ENCODE measurements at regions not wholly inside any gene's neighbourhood (a gene's known extent, or its start where the extent isn't known, plus 50 kb on each side); places are given as distances from the start of the nearest gene placed in this dataset.

DNA sequence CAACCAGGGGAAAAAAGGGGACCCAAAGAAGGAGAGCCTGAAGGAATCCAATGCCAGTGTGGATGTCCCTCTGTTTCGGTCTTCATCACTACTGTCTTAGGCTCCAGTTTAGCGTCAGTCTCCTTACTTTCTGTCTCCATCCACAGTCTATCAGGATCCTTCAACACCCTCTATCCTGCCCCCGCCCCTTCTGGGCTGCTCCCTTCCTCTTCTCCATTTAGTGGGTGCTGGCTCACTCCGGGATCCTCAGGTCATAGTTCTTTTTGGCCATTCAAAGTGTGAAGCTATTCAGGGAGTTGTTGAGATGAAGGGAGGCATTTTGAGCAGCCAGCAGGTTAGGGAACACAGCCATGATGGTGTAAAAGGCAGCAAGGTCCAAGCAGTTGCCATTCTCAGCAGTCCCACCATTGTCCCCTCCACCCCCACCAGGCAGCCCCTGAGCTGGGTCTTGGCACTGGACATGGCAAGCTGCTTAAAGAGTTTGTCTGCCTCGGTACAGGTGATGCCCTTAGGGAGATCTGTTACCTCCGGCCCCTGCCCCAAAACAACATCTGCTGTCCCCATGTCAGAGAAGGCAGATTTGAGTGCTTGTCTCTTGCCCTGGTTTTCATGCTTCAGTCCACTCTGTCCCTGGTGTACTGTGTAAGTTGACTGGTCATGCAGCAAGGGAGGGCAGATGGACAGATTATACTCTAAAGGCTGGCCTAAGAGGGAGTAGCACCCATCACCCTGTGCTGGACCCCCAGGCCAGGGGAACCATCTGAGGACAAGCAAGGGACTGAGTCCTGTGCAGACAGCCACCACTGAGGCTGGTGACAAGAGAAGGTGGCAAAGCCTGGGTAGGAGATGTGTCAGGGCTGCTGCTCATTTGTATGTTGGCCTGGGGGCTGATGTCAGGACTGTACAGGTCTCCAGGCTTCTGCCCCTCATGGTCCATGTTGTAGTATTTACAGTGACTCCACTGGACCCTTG, 842.0 kb downstream of the HACE1 start:
- H2AFZ ChIP-seq (ENCODE audit: low read length), result no peak overlapping the region
- ChIA-PET CTCF (ENCODE audit: partially characterized antibody) (no interaction called here), POLR2A (ENCODE audit: partially characterized antibody) (no interaction called here)
- H2BK20ac ChIP-seq (ENCODE audit: low read length), result no peak overlapping the region
- H3K14ac ChIP-seq (ENCODE audit: insufficient read length), result no peak overlapping the region
- peaks cover 0 to 3% (median 0%) of the 10 kb centered on the region in 4 experiments; a peak in 1 of 7 replicates for H3K4me1 ChIP-seq (replicated peaks in 1 of 4; ENCODE audit: control insufficient read depth in 3 of 4, insufficient read depth in 4 of 4, low read length in 3 of 4)
- H3K79me2 ChIP-seq (ENCODE audit: control insufficient read depth in 1 of 2, insufficient read depth in 2 of 2, low read length in 2 of 2), result no peaks in the 10 kb centered on the region
- no peaks in the 10 kb centered on the region for H4K20me1 ChIP-seq (replicated peaks in 1 of 2; ENCODE audit: control insufficient read depth in 1 of 2, insufficient read depth in 2 of 2, low read length in 2 of 2)
- FAIRE-seq (no peak), DNase-seq (ENCODE audit: low read depth in 1 of 2, low spot score in 2 of 2) (no peak)
- peak overlapping the region; percentile 51; the same call in 1 of the 2 replicates for H4K8ac ChIP-seq (ENCODE audit: extremely low read depth, insufficient read depth, low read length)
- no peaks in the 10 kb centered on the region for H3K9me3 ChIP-seq (ENCODE audit: insufficient read depth in 2 of 2, low read depth in 1 of 2, low read length in 1 of 2)
- no peak overlapping the region for H3K27ac ChIP-seq (ENCODE audit: low read depth, low read length)
- no peak overlapping the region for H3K4ac ChIP-seq (replicated peaks; ENCODE audit: insufficient read length, low read depth, low read length)
- H4K5ac ChIP-seq (ENCODE audit: insufficient read length, low read depth, low read length), result no peak overlapping the region
- H2AK5ac ChIP-seq (ENCODE audit: low read depth, low read length), result no peak overlapping the region
- H3K56ac ChIP-seq (replicated peaks; ENCODE audit: insufficient read length, low read depth, low read length), result no peak overlapping the region
- no peak overlapping the region for H3K9ac ChIP-seq (replicated peaks in 1 of 4; ENCODE audit: extremely low read depth in 1 of 4, low read depth in 3 of 4, low read length in 3 of 4)
- H3K4me3 ChIP-seq (ENCODE audit: extremely low read depth in 1 of 4, insufficient read depth in 2 of 4, low read depth in 3 of 4, low read length in 4 of 4), result no peak overlapping the region
- H3K27me3 ChIP-seq (replicated peaks in 1 of 4; ENCODE audit: control insufficient read depth in 3 of 4, extremely low read depth in 1 of 4, insufficient read depth in 3 of 4, low read length in 3 of 4), result no peaks in the 10 kb centered on the region
- H2BK12ac ChIP-seq (ENCODE audit: low read depth, low read length), result no peak overlapping the region
- H3K23me2 ChIP-seq (ENCODE audit: low read depth, low read length), result no peaks in the 10 kb centered on the region
- H2BK120ac ChIP-seq (replicated peaks; ENCODE audit: low read depth, low read length), result no peak overlapping the region
- no peaks in the 10 kb centered on the region for H3K36me3 ChIP-seq (ENCODE audit: control insufficient read depth in 2 of 4, insufficient read depth in 4 of 4, low read length in 3 of 4)
- H3K18ac ChIP-seq (ENCODE audit: extremely low read depth, low read length), result no peak overlapping the region
- no peak overlapping the region for H3K23ac ChIP-seq (ENCODE audit: insufficient read length)
- no peaks in the 10 kb centered on the region for H3K79me1 ChIP-seq (ENCODE audit: low read depth, low read length)
- no peak overlapping the region for H3K4me2 ChIP-seq (ENCODE audit: insufficient read depth in 1 of 2, low read depth in 2 of 2, low read length in 2 of 2)
- TF ChIP-seq NRF1 (IDR thresholded peaks at IDR 0.05; ENCODE audit: low read depth, low read length), result no peak
- TF ChIP-seq CHD1 (IDR thresholded peaks at IDR 0.05; ENCODE audit: low read depth, low read length), result no peak
- no peak for TF ChIP-seq KDM1A (IDR thresholded peaks at IDR 0.05; ENCODE audit: borderline replicate concordance, low read length)
- TF ChIP-seq TCF12 (IDR thresholded peaks at IDR 0.05; ENCODE audit: low read depth, low read length), result no peak
- TF ChIP-seq, protein P1, sequence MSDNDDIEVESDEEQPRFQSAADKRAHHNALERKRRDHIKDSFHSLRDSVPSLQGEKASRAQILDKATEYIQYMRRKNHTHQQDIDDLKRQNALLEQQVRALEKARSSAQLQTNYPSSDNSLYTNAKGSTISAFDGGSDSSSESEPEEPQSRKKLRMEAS (IDR thresholded peaks at IDR 0.05), result no peak
- TF ChIP-seq CBX8 (IDR thresholded peaks at IDR 0.05; ENCODE audit: borderline replicate concordance, low read depth, low read length), result no peak
- no peak for TF ChIP-seq GTF2F1 (IDR thresholded peaks at IDR 0.05; ENCODE audit: borderline replicate concordance, low read depth, low read length)
- TF ChIP-seq NANOG (IDR thresholded peaks at IDR 0.05; ENCODE audit: insufficient read depth, low read depth, low read length, poor library complexity, severe bottlenecking), result no peak
- no peak for TF ChIP-seq BRCA1 (IDR thresholded peaks at IDR 0.05; ENCODE audit: low read depth, low read length)
- TF ChIP-seq, protein P2, sequence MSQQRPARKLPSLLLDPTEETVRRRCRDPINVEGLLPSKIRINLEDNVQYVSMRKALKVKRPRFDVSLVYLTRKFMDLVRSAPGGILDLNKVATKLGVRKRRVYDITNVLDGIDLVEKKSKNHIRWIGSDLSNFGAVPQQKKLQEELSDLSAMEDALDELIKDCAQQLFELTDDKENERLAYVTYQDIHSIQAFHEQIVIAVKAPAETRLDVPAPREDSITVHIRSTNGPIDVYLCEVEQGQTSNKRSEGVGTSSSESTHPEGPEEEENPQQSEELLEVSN (IDR thresholded peaks at IDR 0.05), result no peak
- TF ChIP-seq CHD2 (IDR thresholded peaks at IDR 0.05; ENCODE audit: low read length), result no peak
- no peak overlapping the region for H2BK15ac ChIP-seq (ENCODE audit: low read length)
- H2BK5ac ChIP-seq (ENCODE audit: low read depth, low read length), result no peak overlapping the region
- WGBS, 2 experiments (ENCODE audit: extremely low coverage in 1 of 2, insufficient coverage in 1 of 2, insufficient read length in 1 of 2, insufficient replicate concordance in 2 of 2, low coverage in 1 of 2, low lambda C conversion rate in 2 of 2, missing lambda C conversion rate in 1 of 2), result 97% methylated on average over 5 of the region's 6 CpGs; no CpG with 5 or more reads in 1 of the 2 experiments
- H4K91ac ChIP-seq (replicated peaks; ENCODE audit: insufficient read length, low read length), result no peak overlapping the region

All from H1 (cell line).